Dermis blood vessel endothelial cell (primary cell): ENCODE measurements at regions not wholly inside any gene's neighbourhood (a gene's known extent, or its start where the extent isn't known, plus 50 kb on each side); places are given as distances from the start of the nearest gene placed in this dataset.

Source experiments
- DNase-seq: peaks from one replicate; pipeline ENCODE4 v3.0.0; 2010

DNA sequence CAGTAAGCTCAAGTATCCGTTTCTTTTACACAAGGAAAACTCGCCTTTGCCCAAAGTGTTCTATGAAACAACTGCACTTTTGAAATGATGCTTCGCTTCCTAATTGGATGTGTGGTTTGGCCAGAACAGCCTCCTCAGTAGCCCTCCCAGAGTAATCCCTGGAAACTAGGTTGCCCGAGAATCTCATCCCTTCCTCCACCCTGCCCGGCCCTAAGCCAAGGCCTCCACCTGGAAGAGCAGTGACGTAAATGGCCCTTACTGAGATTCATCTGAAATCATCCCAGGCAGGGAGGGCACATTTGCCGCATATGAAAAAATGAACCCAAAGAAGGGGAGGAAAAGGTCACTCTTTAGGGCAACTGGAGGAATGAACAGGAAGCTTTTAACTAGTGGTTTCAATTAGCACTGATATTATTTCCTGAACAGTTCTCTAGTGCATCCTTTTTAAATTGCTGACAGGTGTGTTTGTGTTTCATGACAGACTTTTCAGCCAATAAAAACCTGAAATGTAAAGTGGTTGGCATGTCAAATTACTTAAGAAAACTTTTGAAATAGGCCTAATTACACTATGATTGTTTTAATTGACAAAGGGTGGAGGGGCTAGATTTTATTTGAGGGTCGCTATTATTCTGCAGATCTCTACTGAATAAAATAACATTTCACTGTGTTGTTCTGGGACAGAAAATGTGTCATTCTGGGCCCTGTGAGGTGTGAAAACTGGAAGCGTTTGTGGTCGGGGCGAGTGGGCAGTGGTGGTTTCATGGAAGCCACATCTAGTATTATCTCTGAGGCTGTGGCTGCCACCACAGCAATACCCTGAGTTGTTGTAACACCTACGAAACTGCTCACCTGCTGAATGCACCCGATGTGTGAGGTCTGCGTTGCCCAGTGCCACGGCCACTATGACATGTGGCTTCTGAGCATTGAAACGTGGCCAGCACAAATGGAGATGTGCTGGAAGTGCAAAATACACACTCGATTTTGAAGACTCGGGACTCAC is 112.1 kb downstream of the ZIC5 start:
- DNase-seq: no peak

DNA sequence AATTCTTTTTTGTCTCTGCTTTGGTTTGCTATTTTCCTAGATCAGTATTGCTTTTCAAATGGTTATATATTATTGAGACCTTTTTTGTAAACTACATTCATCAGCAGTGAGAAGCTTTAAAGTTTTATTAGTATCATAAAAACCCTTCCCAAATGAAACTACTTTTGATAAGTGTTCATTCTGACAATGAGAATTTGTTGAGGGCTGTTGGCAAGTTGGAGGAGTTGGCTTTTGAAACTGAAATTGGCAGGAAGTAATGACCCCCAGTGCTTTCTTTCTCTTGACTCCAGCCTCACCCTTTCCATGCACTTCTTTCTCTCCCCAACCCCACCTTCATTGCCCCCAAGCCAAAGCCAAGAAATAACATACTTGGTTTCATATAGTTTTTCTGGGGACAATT is 113.8 kb downstream of the ZIC5 start:
- no peak for DNase-seq

DNA sequence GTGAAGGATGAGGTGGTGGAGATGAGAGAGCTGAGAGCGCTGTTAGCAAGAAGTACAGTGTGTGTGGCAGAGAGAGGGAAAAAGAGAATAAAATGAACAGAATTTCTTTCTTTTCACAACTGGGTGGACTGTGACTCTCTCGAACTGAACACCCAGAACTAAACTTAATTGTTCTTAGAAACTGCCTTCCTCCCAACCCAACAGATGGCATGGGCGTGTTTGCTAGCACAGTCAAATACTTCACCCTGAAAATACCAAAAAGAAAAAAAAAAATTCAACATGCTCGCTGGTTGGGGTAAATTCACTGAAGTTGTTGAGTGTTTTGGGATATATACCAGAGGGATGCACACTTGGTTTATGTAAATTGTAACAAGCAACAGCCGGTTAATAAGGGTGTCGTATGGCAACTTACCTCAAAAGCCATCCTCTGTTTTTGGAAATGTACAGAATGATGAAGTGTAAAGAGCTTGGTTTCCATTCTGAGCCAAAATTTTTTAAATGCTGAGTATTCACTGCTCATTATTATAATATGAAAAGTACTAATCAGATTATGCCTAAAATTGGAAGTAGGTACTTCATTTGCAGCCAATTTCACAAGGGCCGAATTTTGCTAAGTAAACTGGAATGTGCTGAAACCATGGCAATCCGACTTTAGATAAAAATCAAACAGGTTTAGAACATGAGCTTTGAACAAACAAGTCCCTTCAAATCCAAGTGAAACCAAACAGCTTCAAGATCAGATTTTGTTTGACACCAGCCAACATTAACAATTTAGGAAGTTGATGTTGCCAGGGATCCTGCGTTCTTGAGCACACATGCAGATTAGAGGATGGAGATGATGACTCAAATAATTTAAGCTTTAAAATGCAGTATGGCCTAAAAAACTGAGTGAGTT is 115.8 kb downstream of the ZIC5 start:
- DNase-seq: no peak

DNA sequence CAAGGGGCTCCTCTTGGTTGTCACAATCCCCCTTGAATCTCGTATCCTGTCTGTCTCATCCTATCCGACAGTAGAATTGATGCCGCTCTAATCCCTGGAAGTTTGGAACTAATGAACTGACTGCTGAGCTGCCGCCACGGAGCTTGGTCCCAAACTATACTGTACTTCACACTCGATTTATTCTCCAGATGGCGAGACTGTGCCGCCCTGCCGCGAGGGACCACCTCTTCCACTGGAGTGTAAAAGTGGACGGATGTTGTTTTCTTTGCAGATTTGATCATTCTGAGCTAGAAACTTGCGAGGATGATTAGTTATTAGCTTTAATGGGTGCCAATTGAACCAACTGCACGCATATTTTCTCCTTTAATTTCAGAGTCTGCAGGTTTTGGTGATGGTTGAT is 117.2 kb downstream of the ZIC5 start:
- DNase-seq: no peak

DNA sequence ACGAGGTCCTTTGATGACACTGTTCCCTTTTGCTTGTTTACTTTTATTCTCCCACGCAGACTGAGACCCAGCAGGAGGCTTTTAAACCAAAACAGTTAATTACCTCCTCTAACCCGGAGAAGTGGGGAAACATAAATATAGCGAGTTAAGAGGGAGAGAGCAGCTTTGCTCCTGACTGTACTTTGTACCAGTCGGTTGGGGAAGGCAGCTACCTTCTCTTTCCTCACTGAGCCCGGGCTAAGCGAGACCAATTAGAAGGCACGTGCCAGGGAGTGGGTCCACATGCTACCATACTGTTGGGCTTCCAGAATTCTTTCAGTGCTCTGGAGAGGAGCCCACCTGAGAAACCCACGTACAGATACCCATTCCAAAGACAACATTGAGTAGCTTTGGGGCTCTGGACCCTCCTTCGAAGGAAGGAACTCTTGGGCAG is 124.2 kb downstream of the ZIC5 start:
- DNase-seq: no peak

DNA sequence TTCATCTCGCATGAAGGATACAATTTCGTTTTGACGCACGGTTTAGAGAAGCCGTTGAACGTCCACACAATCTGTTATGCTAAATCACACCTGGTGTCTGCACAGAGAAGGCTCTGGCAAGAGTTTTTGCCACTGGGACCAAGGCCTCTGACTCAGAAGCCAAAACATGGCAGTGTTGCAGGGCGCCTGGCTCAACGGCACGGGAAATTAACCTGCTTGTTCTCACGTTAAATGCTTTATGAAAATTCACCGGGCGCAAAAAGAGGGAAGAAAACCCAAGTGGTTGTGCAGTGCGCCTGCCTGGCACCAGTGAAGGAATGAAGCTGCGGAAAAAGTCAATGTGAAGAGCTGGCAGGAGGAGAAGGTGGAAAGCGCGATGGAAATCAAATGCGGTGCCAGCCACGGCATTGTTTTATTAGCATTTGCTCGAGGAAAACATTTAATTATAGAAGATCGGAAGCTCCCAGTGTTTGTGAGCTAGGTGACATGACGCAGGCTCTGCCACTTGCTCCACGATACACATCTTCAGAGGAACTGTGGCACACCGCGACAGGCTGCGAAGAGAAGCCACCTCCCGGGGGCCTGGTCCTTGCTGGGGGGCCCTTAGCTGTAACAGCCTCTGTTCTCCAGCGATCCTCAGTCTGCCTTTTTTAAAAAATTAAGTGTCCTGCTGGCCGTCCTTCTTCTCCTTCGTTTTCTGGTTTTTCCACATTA is 126.2 kb downstream of the ZIC5 start:
- DNase-seq: no peak

DNA sequence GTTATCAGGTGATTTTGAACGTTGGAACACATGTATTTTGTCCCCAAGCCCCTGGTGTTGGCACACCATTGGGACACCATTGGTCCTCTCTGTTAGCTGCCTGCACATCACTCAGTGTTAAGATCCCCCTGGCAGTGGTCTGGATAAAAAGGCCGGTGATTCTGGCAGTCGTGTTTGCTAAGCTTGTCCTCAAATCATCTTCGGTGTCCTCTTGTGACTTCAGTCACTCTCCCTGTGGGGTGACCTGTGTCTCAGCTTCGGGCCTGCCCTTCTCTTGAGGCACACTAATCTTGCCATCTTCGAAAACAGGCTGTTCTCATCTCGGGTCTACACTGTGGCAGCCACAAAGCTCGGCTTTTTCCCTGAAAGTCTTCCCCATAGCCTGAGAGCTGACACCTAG is 127.1 kb downstream of the ZIC5 start:
- DNase-seq: no peak

DNA sequence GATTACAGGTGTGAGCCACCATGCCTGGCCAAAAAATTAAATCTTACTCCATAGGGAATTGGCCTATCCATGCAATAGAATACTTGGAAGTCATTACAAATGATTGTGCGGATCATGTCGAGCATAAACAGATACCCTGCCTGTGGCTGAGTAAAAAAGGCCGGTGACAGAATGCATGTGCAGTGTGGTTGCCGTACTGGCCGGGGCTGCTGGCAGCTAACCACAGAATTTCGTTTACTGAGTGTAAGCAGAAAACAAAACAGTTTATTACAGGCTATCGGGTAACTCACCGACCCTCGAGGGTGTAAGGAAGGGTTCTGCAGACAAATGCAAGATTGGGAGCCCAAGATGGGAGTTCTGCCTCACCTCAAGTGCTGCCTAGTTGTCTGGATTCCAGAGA is 127.7 kb downstream of the ZIC5 start:
- no peak for DNase-seq

DNA sequence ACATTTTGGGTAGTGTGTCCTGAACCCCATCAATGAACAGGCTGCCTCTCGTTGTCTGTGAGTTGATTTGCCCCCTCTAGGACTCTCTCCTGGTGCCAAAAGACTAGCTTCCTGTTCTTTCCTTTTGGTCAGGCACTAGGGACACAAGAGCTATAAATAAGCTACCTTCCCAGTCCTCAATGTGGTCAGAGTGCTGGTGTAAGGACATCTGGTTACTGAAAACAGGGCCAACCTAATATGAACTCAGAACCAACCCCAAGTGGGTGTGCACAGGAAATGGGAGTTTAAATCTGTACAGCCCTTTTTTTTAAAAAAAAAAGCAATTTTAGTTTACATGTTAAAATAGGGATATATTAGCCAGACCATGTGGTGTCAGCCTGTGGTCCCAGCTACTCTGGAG is 129.2 kb downstream of the ZIC5 start:
- no peak for DNase-seq

DNA sequence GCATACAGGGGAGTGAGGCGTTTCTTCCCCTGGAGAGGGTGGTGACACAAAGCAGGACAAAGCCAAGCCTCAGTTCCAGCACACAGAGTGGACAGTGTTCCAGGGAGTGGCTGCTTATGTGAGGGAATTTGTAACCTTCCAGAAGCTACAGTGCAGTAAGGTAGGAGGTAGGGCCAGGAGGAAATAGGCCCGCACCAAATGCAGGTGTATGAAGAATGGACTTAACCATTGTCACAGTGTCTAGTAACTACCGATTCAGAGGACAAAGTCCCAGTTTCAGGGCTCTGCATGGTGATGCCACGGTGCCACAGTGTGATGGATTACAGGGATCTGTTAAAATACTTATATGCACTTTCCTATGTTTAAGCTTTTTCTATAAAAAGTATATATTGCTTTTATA is 135.3 kb downstream of the ZIC5 start:
- DNase-seq: no peak

DNA sequence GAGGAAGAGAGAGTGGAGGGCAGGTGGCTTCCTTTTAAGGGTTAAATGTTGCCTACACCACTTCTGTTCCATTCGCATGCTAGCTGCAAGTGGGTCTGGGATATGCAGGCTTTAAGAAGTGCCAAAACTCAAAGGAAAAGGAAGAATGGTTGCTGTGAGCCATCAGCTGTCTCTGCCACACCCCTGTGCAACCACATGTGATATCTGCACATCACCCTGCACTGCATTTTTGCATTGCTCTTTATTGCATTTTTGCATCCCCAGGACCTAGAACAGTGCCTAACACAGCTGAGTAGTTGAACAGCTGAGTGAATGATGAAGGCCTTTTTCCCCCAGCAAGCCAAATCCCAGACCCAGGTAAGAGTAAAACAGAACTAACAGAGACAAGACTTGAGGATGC is 136.1 kb downstream of the ZIC5 start:
- DNase-seq: no peak

DNA sequence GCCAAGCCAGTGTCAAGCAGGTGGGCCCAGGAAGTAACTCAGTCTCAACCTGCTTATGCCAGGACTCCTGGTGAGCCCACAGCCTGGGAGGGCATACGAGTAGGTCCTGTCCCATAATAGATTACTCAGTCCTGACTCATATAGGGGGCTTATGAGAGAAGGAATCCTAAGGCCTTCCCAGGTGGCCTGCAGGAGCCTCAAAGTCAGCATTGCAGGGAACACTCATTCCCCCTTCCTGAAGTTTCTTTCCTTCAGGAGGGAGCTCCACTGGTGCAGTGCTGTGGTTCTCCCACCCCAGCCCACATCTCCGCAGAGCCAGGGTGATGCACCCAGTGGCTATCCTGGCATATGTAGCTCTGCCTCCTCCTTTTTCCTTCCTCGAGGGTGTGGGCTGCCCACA is 137.3 kb downstream of the ZIC5 start:
- DNase-seq: no peak

DNA sequence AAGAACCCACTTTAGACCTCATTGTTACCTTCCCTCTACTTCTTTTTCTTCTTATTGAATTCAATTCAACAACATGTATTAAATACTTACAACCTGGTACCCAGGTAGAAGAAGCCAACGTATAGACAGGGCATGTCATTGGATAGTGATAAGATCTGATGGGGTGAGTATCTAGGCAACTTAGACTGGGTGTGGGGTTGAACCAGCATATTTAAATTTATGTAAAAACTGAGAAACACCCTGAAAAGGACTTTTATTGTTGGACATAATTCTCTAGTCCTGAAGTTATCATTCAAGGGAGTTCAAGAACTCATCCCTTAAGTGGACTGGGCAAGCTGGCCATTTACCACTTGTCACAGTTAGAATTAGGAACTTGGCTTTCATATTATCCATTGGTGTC is 139.2 kb downstream of the ZIC5 start:
- DNase-seq: no peak

DNA sequence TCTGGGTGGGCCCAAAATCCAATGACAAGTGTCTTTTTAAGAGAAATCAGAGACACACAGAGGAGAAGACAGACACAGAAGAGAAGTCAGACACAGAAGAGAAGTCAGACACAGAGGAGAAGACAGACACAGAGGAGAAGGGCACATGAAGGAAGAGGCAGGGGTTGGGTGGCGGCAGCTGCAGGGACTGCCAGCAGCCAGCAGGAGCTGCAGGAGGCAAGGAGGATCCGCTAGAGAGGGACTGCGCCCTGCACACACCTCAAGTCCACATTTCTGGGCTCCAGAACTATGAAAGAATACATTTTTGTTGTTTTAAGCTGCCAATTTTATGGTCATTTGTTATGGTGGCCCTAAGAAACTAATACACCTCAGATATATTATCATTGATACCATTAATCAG is 140.6 kb downstream of the ZIC5 start:
- DNase-seq: no peak

DNA sequence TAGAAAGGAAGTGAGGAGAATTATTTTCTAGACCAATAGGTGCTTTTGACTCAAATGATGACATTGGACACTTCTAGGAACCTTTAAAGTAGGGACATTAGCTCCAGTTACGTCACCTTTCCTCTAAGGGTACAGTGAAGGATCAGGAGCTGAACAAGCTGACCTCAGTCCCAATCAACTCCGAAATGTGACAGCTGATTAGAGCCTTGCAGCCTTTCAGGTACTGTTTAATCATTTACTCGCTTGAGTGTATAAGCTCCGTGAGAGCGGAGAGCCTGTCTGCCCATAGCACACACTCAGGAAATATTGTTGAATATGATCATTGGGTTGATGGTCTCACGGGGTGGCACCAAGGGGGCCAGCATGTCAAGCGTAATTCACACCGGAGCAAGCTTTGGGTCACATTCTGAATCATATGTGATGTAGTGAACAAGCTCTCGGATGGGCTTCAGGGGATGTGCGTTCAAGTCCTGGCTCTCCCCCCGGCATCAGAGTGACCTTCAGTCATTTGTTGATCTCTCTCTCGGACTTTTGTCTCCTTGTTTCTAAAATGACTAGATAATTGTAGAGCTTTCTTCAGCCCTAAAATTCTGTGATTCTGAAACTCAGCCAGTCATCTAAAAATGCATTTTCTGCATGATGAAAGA is 141.9 kb downstream of the ZIC5 start:
- no peak for DNase-seq

DNA sequence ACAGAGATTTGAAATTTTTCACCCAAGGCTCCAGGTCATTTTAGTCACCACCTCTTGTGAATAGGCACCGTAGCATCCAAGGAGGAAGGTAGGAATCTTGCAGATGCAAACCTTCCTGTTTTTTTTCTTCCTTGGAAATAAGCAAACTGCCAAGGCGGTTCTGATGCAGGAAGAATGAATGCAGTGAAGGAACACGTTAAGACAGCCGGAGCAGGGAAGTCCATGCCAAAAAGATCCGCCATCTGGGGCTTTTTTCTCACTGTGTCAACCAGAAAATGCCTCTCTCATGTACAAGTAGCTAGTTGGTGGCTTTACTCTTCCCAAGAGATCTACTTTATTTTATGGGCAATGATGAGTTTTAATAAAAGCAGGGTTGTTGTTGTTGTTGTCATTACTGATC is 142.4 kb downstream of the ZIC5 start:
- no peak for DNase-seq

DNA sequence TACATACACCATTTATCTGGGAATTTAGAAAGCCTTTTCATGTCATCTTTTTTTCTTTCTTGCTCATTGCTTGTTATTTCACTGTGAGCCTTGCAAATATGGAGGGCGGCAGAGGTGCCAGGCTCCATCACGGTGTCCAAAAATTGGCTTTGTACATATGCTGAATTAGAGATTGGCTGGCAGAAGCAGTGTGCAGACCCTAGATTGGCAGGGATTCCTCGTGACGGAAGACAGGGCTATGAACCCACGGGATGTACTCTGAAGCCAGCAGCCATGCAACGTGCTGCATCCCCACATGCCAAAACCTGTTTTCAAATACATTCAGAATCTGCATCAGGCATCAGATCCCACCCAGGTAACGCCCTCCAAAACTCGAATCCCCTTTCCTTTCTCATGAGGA is 142.8 kb downstream of the ZIC5 start:
- DNase-seq: no peak

DNA sequence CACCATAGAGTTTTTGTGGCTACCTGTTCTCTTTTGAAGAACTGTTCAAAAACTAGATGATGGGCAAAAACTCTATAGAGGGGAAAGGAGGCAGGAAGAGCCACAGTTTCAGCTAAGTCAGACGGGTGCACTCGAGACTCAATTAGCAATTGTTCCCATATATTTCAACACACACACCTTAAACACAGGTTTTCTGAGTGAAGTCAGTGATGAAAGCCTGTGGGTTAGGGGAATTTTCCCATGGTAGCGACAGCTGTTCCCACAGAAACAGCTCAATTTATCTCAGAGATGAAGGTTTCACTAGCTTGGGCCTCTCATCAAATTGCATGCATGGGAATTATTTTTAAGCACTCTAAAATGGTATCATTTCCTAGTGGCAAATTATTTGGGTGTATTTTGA is 143.4 kb downstream of the ZIC5 start:
- DNase-seq: no peak

DNA sequence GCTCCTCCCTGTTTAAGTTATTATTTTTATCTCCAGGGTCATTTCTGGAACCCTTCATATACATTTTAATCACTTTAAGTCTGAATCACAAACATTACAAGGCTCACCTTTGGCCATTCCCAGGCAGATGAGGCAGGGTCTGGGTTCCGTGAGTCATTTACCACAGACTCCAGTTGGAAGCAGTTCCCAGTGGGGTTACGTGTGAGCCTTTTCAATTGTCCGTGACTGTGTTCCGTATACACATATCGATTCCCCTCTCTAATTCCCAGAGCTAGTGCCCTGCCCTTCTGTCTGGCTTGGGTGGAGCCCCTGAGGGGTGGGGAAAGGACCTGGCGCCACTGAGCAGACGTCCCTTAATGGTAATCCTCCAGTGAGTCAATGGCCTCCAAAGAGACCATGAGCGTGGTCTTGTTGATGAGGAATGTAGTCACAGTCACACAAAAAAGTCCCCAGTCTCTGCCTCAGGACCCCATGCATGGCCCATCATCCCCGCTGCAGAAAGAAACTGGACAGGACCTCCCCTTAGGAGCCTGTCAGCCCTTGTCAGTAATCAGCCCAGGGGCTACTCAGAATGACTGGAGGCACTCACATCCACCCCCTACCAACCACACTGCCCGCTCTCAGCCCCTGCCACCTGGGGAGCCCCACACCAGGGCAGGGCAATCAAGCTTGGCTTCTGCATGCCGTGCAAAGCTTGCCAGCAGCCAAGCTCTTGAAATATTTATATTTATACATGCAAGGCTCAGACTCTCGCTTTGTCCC is 144.4 kb downstream of the ZIC5 start:
- DNase-seq: no peak

DNA sequence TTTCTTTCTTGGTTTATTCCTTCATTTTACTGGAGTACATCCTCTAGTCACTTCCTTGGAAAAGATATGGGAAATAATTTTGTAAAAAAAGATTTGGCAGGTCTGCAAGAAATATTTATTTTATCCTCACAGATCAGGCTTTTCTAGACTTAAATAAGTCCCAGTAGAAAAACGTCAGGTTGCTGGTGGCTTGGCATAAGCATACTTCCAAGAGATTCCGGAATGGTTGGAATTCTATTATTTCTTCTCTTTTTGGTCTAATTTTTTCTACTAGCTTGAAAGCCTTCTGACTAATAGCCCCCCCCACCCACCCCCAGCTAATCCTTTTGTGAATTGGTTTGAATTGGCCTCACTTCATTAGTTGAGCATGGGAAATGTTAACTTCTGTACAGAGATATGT is 147.6 kb downstream of the ZIC5 start:
- no peak for DNase-seq

DNA sequence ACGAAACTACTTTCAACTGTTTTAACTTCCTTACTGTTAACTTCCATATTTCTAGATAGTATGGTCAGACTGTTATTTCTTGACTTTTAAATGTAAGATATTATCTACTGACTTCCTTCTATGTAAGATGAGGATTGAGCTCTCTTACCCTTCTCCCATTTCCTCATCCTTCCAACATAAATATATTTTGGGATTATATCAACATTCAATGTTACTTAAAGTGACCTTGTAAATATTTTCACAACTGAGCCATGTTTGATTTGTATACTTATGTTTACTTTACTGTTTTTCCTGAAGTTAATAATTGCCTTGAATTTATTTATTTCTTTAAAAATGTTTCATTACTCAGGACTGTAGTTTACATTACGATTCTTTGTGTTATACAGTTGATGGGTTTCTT is 148.7 kb downstream of the ZIC5 start:
- no peak for DNase-seq

DNA sequence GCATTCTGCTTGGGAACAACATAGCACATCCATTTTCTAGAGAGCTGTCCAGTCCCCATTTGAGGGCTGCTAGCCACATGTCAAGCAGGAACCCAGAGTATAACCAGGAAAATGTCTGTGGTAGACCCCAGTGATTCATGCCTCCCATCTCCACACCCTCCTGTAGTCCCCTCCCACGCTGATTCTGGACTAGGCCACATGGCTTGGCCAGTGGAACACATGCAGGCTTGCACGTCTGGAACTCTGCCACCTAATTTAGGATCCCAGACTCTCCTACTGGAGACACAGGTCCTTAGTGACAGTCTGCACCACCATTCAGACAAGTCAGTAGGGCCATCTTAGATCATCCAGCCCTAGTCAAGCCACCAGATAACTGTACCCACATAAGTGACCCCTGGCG is 149.8 kb downstream of the ZIC5 start:
- no peak for DNase-seq
